ENCODE measurements at regions not wholly inside any gene's neighbourhood (a gene's known extent, or its start where the extent isn't known, plus 50 kb on each side); places are given as distances from the start of the nearest gene placed in this dataset.

- DNase-seq (no peak), ATAC-seq (no peak)
- H3K9me3 ChIP-seq, result no peaks in the 10 kb centered on the region
- intact Hi-C loops (cut with DNase I), result no loop called here
- no peak overlapping the region for H3K27ac ChIP-seq
- H3K36me3 ChIP-seq, result no peaks in the 10 kb centered on the region
- no peak for TF ChIP-seq CTCF (IDR thresholded peaks at IDR 0.05)
- no peak overlapping the region for H3K4me3 ChIP-seq
- no peaks in the 10 kb centered on the region for H3K27me3 ChIP-seq (ENCODE audit: low read depth)
- no peaks in the 10 kb centered on the region for H3K4me1 ChIP-seq
These were observed 105.3 kb downstream of the AKAIN1 start for GRCh38 chr18:5091741-5092140.

- no peak for DNase-seq
- Histone ChIP-seq H3K9me3 (no peaks in the 10 kb centered on the region), H3K4me1 (no peaks in the 10 kb centered on the region), H3K36me3 (no peaks in the 10 kb centered on the region), H3K27me3 (ENCODE audit: low read depth) (peaks cover 3% of the 10 kb centered on the region), H3K27ac (no peak overlapping the region), H3K4me3 (no peak overlapping the region)
- no peak for ATAC-seq
- TF ChIP-seq CTCF (IDR thresholded peaks at IDR 0.05), result no peak
- intact Hi-C loops (cut with DNase I), result no loop called here
These were observed 121.8 kb downstream of the AKAIN1 start for GRCh38 chr18:5075297-5075696.

- no peak for DNase-seq
- H3K9me3 ChIP-seq, result no peaks in the 10 kb centered on the region
- intact Hi-C loops (cut with DNase I), result no loop called here
These were observed 123.8 kb downstream of the AKAIN1 start for GRCh38 chr18:5073026-5073944.

GRCh38 chr18:5068851-5069250 is 128.2 kb downstream of the AKAIN1 start:
- intact Hi-C loops (cut with DNase I), result no loop called here
- DNase-seq, result no peak
- Histone ChIP-seq H3K27me3 (ENCODE audit: low read depth) (no peaks in the 10 kb centered on the region), H3K4me3 (no peak overlapping the region), H3K9me3 (no peaks in the 10 kb centered on the region), H3K4me1 (no peaks in the 10 kb centered on the region), H3K36me3 (no peaks in the 10 kb centered on the region), H3K27ac (no peak overlapping the region)
- ATAC-seq, result no peak
- TF ChIP-seq CTCF (IDR thresholded peaks at IDR 0.05), result no peak

More at GRCh38 chr18:5073026-5073944, 123.8 kb downstream of the AKAIN1 start:
- H3K27ac ChIP-seq, result no peak overlapping the region
- H3K27me3 ChIP-seq (ENCODE audit: low read depth), result no peaks in the 10 kb centered on the region
- H3K4me1 ChIP-seq, result no peaks in the 10 kb centered on the region
- peak; percentile 23 for TF ChIP-seq CTCF (IDR thresholded peaks at IDR 0.05)
- H3K4me3 ChIP-seq, result no peak overlapping the region
- H3K36me3 ChIP-seq, result no peaks in the 10 kb centered on the region
- ATAC-seq, result peak in 1 of 2 donors; percentile 42

GRCh38 chr18:5066380-5066977 is 130.6 kb downstream of the AKAIN1 start:
- no peak for DNase-seq
- ATAC-seq, result no peak
- H3K9me3 ChIP-seq, result no peaks in the 10 kb centered on the region
- no peaks in the 10 kb centered on the region for H3K36me3 ChIP-seq
- peak; percentile 35 for TF ChIP-seq CTCF (IDR thresholded peaks at IDR 0.05)
- H3K4me1 ChIP-seq, result no peaks in the 10 kb centered on the region
- no peak overlapping the region for H3K4me3 ChIP-seq
- no peaks in the 10 kb centered on the region for H3K27me3 ChIP-seq (ENCODE audit: low read depth)
- intact Hi-C loops (cut with DNase I), result no loop called here
- no peak overlapping the region for H3K27ac ChIP-seq
